H1 (cell line): ENCODE measurements at regions not wholly inside any gene's neighbourhood (a gene's known extent, or its start where the extent isn't known, plus 50 kb on each side); places are given as distances from the start of the nearest gene placed in this dataset.
"Not testable (repeated sequence)": the region's sequence is repeated elsewhere in the genome, so short reads cannot be mapped to it uniquely, and the experiment has no call there.

Experiments
- CTCF ChIA-PET: fragments of 300-600 bp; sonication (Branson Sonifier 250); formaldehyde crosslinking; loops from one replicate; lab custom pipeline; 2021; ENCODE audit not compliant: partially characterized antibody; lab: Charles Lee
- POLR2A ChIA-PET: fragments of 300-600 bp; sonication (Branson Sonifier 250); formaldehyde crosslinking; loops from one replicate; lab custom pipeline; 2021; ENCODE audit warnings: inconsistent platforms; ENCODE audit not compliant: partially characterized antibody; lab: Charles Lee
- DNase-seq, 2 experiments: peaks; one replicate each; pipeline versions ENCODE4 v3.0.0 to v3.0.0-alpha.2; 2010 to 2022; ENCODE audit warnings: low spot score in 2 of 2, low read depth in 1 of 2, mixed read lengths in 1 of 2
- FAIRE-seq: peaks from 2 replicates; lab custom pipeline; 2011; peaks lifted over from hg19 to GRCh38; lab: Jason Lieb, UNC
- H2AFZ ChIP-seq: 2 replicates; pipeline ENCODE4 v1.8.1; 2012; ENCODE audit warnings: low read length, inconsistent platforms
- H2AK5ac ChIP-seq: 2 replicates; pipeline ENCODE4 v1.6.1; 2013; ENCODE audit warnings: low read depth, low read length
- H2BK120ac ChIP-seq: replicated peaks from 2 replicates; pipeline ENCODE3; 2013; ENCODE audit warnings: low read depth, low read length, inconsistent platforms
- H2BK12ac ChIP-seq: 2 replicates; pipeline ENCODE4 v1.6.1; 2013; ENCODE audit warnings: low read depth, low read length
- H2BK15ac ChIP-seq: 2 replicates; pipeline ENCODE4 v1.6.1; 2013; ENCODE audit warnings: low read length
- H2BK20ac ChIP-seq: 2 replicates; pipeline ENCODE4 v1.6.1; 2013; ENCODE audit warnings: low read length
- H2BK5ac ChIP-seq: 2 replicates; pipeline ENCODE4 v1.6.1; 2013; ENCODE audit warnings: low read depth, low read length
- H3K14ac ChIP-seq: 2 replicates; pipeline ENCODE4 v1.6.1; 2013; ENCODE audit warnings: inconsistent platforms; ENCODE audit not compliant: insufficient read length
- H3K18ac ChIP-seq: 2 replicates; pipeline ENCODE4 v1.6.1; 2013; ENCODE audit warnings: low read length; ENCODE audit errors: extremely low read depth
- H3K23ac ChIP-seq: 2 replicates; pipeline ENCODE4 v1.6.1; 2013; ENCODE audit warnings: inconsistent platforms; ENCODE audit not compliant: insufficient read length
- H3K23me2 ChIP-seq: 2 replicates; pipeline ENCODE4 v1.6.1; 2013; ENCODE audit warnings: low read depth, low read length
- H3K27ac ChIP-seq: 2 replicates; pipeline ENCODE4 v1.6.1; 2011; ENCODE audit warnings: low read depth, low read length, inconsistent platforms
- H3K27me3 ChIP-seq, 4 experiments: replicated peaks in 1 of 4; 1 replicate in 1 of 4; 2 replicates in 3 of 4; pipeline versions ENCODE4 v1.6.1 to v1.8.1; 2011 to 2013; ENCODE audit warnings: low read length in 3 of 4, mild to moderate bottlenecking in 3 of 4, inconsistent platforms in 2 of 4, mixed read lengths in 2 of 4, moderate library complexity in 1 of 4; ENCODE audit not compliant: control insufficient read depth in 3 of 4, insufficient read depth in 3 of 4; ENCODE audit errors: extremely low read depth in 1 of 4
- H3K36me3 ChIP-seq, 4 experiments: 2 replicates each; pipeline versions ENCODE4 v1.6.1 to v1.8.1; 2011 to 2013; ENCODE audit warnings: mild to moderate bottlenecking in 4 of 4, low read length in 3 of 4, moderate library complexity in 2 of 4, control low read depth in 1 of 4, inconsistent platforms in 1 of 4; ENCODE audit not compliant: insufficient read depth in 4 of 4, control insufficient read depth in 2 of 4
- H3K4ac ChIP-seq: replicated peaks from 2 replicates; pipeline ENCODE3; 2013; ENCODE audit warnings: low read length, low read depth, mixed read lengths, inconsistent platforms; ENCODE audit not compliant: insufficient read length
- H3K4me1 ChIP-seq, 4 experiments: replicated peaks in 1 of 4; 1 replicate in 1 of 4; 2 replicates in 3 of 4; pipeline versions ENCODE4 v1.6.1 to v1.8.1; 2011 to 2013; ENCODE audit warnings: low read length in 3 of 4, inconsistent platforms in 2 of 4, mixed read lengths in 1 of 4; ENCODE audit not compliant: insufficient read depth in 4 of 4, control insufficient read depth in 3 of 4
- H3K4me2 ChIP-seq, 2 experiments: 2 replicates each; pipeline versions ENCODE4 v1.6.1 to v1.8.1; 2011 to 2013; ENCODE audit warnings: low read depth in 2 of 2, low read length in 2 of 2, control low read depth in 1 of 2, inconsistent platforms in 1 of 2, mild to moderate bottlenecking in 1 of 2; ENCODE audit not compliant: insufficient read depth in 1 of 2
- H3K4me3 ChIP-seq, 4 experiments: fragments of 200-600, 300-600 bp in 1 of 4; sonication (generic), shearing (Covaris generic), sonication (Bioruptor Twin) in 1 of 4; 2 replicates each; pipeline versions ENCODE4 v1.5.1 to v1.8.1; 2011 to 2016; ENCODE audit warnings: low read length in 4 of 4, low read depth in 3 of 4, control low read depth in 2 of 4, inconsistent platforms in 2 of 4, mild to moderate bottlenecking in 2 of 4, mixed read lengths in 1 of 4, moderate library complexity in 1 of 4; ENCODE audit not compliant: insufficient read depth in 2 of 4; ENCODE audit errors: extremely low read depth in 1 of 4
- H3K56ac ChIP-seq: replicated peaks from 2 replicates; pipeline ENCODE3; 2013; ENCODE audit warnings: low read depth, mild to moderate bottlenecking, mixed read lengths, low read length, inconsistent platforms; ENCODE audit not compliant: insufficient read length
- H3K79me1 ChIP-seq: 2 replicates; pipeline ENCODE4 v1.6.1; 2013; ENCODE audit warnings: low read depth, low read length, control low read depth
- H3K79me2 ChIP-seq, 2 experiments: 2 replicates each; pipeline versions ENCODE4 v1.6.1 to v1.8.1; 2012 to 2013; ENCODE audit warnings: low read length in 2 of 2, mild to moderate bottlenecking in 2 of 2, inconsistent platforms in 1 of 2; ENCODE audit not compliant: insufficient read depth in 2 of 2, control insufficient read depth in 1 of 2
- H3K9ac ChIP-seq, 4 experiments: replicated peaks in 1 of 4; 1 replicate in 1 of 4; 2 replicates in 3 of 4; pipeline versions ENCODE4 v1.6.1 to v1.8.1; 2011 to 2013; ENCODE audit warnings: low read depth in 3 of 4, low read length in 3 of 4, control low read depth in 2 of 4, mild to moderate bottlenecking in 2 of 4, moderate library complexity in 2 of 4, inconsistent platforms in 1 of 4; ENCODE audit errors: extremely low read depth in 1 of 4
- H3K9me3 ChIP-seq, 2 experiments: 2 replicates each; pipeline versions ENCODE4 v1.6.1 to v1.8.1; 2012 to 2013; ENCODE audit warnings: mild to moderate bottlenecking in 2 of 2, moderate library complexity in 2 of 2, control low read depth in 1 of 2, inconsistent platforms in 1 of 2, low read depth in 1 of 2, low read length in 1 of 2, mixed read lengths in 1 of 2; ENCODE audit not compliant: insufficient read depth in 2 of 2
- H4K20me1 ChIP-seq, 2 experiments: replicated peaks in 1 of 2; 2 replicates each; pipeline versions ENCODE3 to v1.8.1; 2011 to 2013; ENCODE audit warnings: inconsistent platforms in 2 of 2, low read length in 2 of 2, mild to moderate bottlenecking in 1 of 2; ENCODE audit not compliant: insufficient read depth in 2 of 2, control insufficient read depth in 1 of 2
- H4K5ac ChIP-seq: 2 replicates; pipeline ENCODE4 v1.6.1; 2013; ENCODE audit warnings: low read length, low read depth, mixed read lengths, inconsistent platforms; ENCODE audit not compliant: insufficient read length
- H4K8ac ChIP-seq: 2 replicates; pipeline ENCODE4 v1.8.0; 2013; ENCODE audit warnings: mild to moderate bottlenecking, moderate library complexity, low read length, inconsistent platforms; ENCODE audit not compliant: insufficient read depth; ENCODE audit errors: extremely low read depth
- H4K91ac ChIP-seq: replicated peaks from 2 replicates; pipeline ENCODE3; 2013; ENCODE audit warnings: low read length, mixed read lengths, inconsistent platforms; ENCODE audit not compliant: insufficient read length
- WGBS, 2 experiments: shearing (Covaris generic) in 1 of 2; methylation state at CpG; one replicate each; pipeline versions ENCODE4 v1.1.6 to v1.1.7; 2013 to 2015; ENCODE audit warnings: low lambda C conversion rate in 2 of 2, mixed read lengths in 2 of 2, inconsistent platforms in 1 of 2, low coverage in 1 of 2, missing lambda C conversion rate in 1 of 2; ENCODE audit not compliant: insufficient replicate concordance in 2 of 2, insufficient coverage in 1 of 2, insufficient read length in 1 of 2; ENCODE audit errors: extremely low coverage in 1 of 2, missing lambda C conversion rate in 1 of 2; 5-methylcytosine and 5-hydroxymethylcytosine counted together

DNA sequence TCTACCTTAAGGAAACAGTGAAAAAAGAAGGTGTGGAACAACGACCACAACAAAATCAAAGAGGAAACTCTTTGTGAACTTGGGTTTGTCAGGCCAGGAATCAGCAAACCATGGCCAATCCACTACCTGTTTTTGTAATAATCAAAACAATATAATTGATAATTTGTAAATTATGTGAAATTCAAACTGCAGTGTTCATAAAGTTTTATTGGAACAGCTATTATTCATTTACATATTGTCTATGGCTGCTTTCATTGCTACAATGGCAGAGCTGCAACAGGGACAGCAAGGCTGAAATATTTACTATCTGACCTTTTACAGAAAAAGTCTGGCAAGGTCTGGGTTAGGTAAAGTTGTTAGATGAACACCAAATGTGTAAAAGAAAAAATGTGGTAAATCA lies 77.8 kb upstream of the PLEKHM1 start:
- H3K23me2 ChIP-seq, POLR2A ChIA-PET, H2BK20ac ChIP-seq, H4K20me1 ChIP-seq, H3K9me3 ChIP-seq, H3K4me1 ChIP-seq, FAIRE-seq, H3K18ac ChIP-seq, H3K36me3 ChIP-seq, H2BK5ac ChIP-seq, H3K27me3 ChIP-seq, H3K79me2 ChIP-seq, H3K4me3 ChIP-seq, H2AFZ ChIP-seq, CTCF ChIA-PET, H2BK120ac ChIP-seq, H4K91ac ChIP-seq, H2BK15ac ChIP-seq, H3K23ac ChIP-seq, H4K5ac ChIP-seq, H3K79me1 ChIP-seq, H3K4me2 ChIP-seq, H3K14ac ChIP-seq, H3K56ac ChIP-seq, H3K9ac ChIP-seq, H3K4ac ChIP-seq, DNase-seq, H3K27ac ChIP-seq, H4K8ac ChIP-seq, H2AK5ac ChIP-seq, H2BK12ac ChIP-seq: not testable (repeated sequence)
- WGBS, 2 experiments = 86% methylated on average over 1 of the region's 1 CpG; no CpG with 5 or more reads in 1 of the 2 experiments

DNA sequence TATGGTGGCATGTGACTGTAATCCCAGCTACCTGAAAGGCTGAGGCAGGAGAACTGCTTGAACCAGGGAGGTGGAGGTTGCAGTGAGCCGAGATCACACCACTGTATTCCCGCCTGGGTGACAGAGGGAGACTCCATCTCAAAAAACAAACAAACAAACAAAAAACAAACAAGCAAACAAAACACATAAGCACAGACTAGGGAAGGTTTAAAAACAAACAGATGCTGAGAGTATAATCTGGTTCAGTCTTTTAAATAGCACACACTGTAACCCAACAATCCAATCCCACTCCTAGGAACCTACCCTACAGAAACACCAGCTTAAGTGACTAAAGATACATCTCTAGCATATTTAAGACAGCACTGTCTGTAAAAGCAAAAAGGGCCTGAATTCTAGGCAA lies 82.8 kb upstream of the PLEKHM1 start:
- H3K56ac ChIP-seq, H2BK12ac ChIP-seq, H3K4me3 ChIP-seq, H3K9me3 ChIP-seq, H3K27ac ChIP-seq, H3K14ac ChIP-seq, H3K9ac ChIP-seq, H3K18ac ChIP-seq, H4K8ac ChIP-seq, FAIRE-seq, H3K23ac ChIP-seq, H4K5ac ChIP-seq, H2BK5ac ChIP-seq, H3K4me2 ChIP-seq, H3K36me3 ChIP-seq, CTCF ChIA-PET, POLR2A ChIA-PET, H2BK120ac ChIP-seq, H3K4me1 ChIP-seq, H3K23me2 ChIP-seq, H2AFZ ChIP-seq, DNase-seq, H2BK20ac ChIP-seq, H3K27me3 ChIP-seq, H4K91ac ChIP-seq, H2BK15ac ChIP-seq, H2AK5ac ChIP-seq, H3K4ac ChIP-seq: not testable (repeated sequence)
- Histone ChIP-seq H3K79me2 (peaks cover 12 to 51% of the 10 kb centered on the region in 2 experiments), H3K79me1 (peaks cover 13% of the 10 kb centered on the region; the same call in 1 of the 2 replicates), H4K20me1 (peaks cover 9 to 16% of the 10 kb centered on the region in 2 experiments)
- WGBS, 2 experiments = 80% methylated on average over 1 of the region's 2 CpGs; no CpG with 5 or more reads in 1 of the 2 experiments
